Activated T-helper 17 cell treated with anti-CD3 and anti-CD28 coated beads, Interleukin-2, amount 50 U/mL, for 72 hours (primary cell): ENCODE measurements at regions not wholly inside any gene's neighbourhood (a gene's known extent, or its start where the extent isn't known, plus 50 kb on each side); places are given as distances from the start of the nearest gene placed in this dataset.

Experiments used
- ATAC-seq: fragments of 150-1000 bp; cut with Tn5 transposase; replicated peaks from 2 replicates; pipeline ENCODE4 v1.10.0; 2021; ENCODE audit warnings: mild to moderate bottlenecking, moderate library complexity
- H3K27ac Mint-ChIP-seq: one replicate; pipeline ENCODE4 v1.8.0; 2022; ENCODE audit warnings: mixed read lengths
- H3K27me3 Mint-ChIP-seq: one replicate; pipeline ENCODE4 v1.8.0; 2022; ENCODE audit warnings: mixed read lengths
- H3K36me3 Mint-ChIP-seq: one replicate; pipeline ENCODE4 v1.8.0; 2022; ENCODE audit warnings: low read depth, mild to moderate bottlenecking, mixed read lengths
- H3K4me1 Mint-ChIP-seq: one replicate; pipeline ENCODE4 v1.8.0; 2022; ENCODE audit warnings: mixed read lengths
- H3K4me3 Mint-ChIP-seq: one replicate; pipeline ENCODE4 v1.8.0; 2022; ENCODE audit warnings: mild to moderate bottlenecking, mixed read lengths
- H3K9me3 Mint-ChIP-seq: one replicate; pipeline ENCODE4 v1.8.0; 2022; ENCODE audit warnings: mixed read lengths

GRCh38 chr7:12138421-12138820 lies 72.7 kb upstream of the TMEM106B start:
- Mint-ChIP-seq H3K27me3 (peaks cover 11% of the 10 kb centered on the region), H3K36me3 (no peaks in the 10 kb centered on the region), H3K4me1 (no peaks in the 10 kb centered on the region), H3K27ac (no peak overlapping the region), H3K4me3 (no peak overlapping the region), H3K9me3 (no peaks in the 10 kb centered on the region)
- ATAC-seq, result no peak

GRCh38 chr7:12139416-12139815 lies 71.7 kb upstream of the TMEM106B start:
- no peak overlapping the region for H3K27ac Mint-ChIP-seq
- ATAC-seq, result no peak
- no peak overlapping the region for H3K4me3 Mint-ChIP-seq
- no peaks in the 10 kb centered on the region for H3K9me3 Mint-ChIP-seq
- H3K4me1 Mint-ChIP-seq, result no peaks in the 10 kb centered on the region
- peaks cover 11% of the 10 kb centered on the region for H3K27me3 Mint-ChIP-seq
- H3K36me3 Mint-ChIP-seq, result no peaks in the 10 kb centered on the region

GRCh38 chr7:12146813-12147212 lies 64.3 kb upstream of the TMEM106B start:
- Mint-ChIP-seq H3K9me3 (no peaks in the 10 kb centered on the region), H3K27me3 (no peaks in the 10 kb centered on the region), H3K4me1 (no peaks in the 10 kb centered on the region), H3K4me3 (no peak overlapping the region), H3K27ac (no peak overlapping the region), H3K36me3 (no peaks in the 10 kb centered on the region)
- ATAC-seq, result no peak

DNA sequence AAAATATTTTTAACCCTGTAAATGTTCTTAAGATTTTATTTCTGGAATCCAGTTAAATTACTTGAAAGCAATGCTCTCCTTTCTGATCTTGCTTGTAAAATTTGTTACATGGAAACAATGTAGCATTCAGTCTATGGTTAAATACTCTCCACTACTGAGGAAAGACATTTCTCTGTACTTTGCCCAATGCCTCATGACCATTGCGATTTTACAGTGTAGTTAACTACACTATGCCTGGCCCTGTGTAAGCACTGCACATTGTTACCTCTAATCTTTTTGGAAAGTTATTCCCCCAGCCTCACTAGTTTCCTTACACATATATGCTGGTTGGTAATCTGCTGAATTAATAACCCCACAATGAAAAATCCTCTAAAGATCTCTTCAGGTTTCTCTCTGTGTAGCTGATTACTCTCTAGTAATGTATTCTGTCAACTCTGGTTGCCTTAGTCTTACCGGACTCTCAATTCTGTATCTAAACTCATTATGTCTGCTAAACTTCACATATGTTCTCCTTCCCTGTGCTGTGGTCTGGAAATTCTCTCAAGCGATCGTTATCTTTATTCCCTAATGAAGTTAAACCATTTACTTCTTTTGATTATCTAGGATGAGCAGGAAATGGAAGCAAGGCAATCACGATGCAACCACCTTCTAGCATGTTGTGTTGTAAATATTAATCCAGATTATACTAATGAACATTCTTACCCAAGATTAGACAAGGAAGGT lies 58.7 kb upstream of the TMEM106B start:
- H3K9me3 Mint-ChIP-seq, result no peaks in the 10 kb centered on the region
- H3K4me3 Mint-ChIP-seq, result no peak overlapping the region
- no peak overlapping the region for H3K27ac Mint-ChIP-seq
- no peaks in the 10 kb centered on the region for H3K4me1 Mint-ChIP-seq
- H3K27me3 Mint-ChIP-seq, result no peaks in the 10 kb centered on the region
- no peak for ATAC-seq
- no peaks in the 10 kb centered on the region for H3K36me3 Mint-ChIP-seq

DNA sequence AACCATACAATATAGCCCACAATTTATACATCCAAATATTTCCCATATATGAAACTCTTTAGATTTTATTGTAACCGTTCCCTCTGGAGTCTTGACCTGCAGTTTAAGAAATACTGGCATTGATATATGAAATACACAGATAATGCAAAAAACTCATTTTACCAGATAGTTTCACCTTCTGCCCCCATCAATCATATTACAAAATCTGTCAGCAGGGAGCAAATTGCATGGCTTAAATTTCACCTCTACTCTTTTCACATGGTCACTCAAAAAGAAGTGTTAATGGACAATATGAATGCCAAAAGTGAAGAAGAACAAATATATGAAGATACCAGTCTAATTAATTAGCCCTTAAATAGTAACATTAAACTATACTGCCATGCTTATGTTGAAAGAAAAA lies 57.0 kb upstream of the TMEM106B start:
- no peaks in the 10 kb centered on the region for H3K4me1 Mint-ChIP-seq
- H3K27me3 Mint-ChIP-seq, result no peaks in the 10 kb centered on the region
- no peaks in the 10 kb centered on the region for H3K36me3 Mint-ChIP-seq
- H3K27ac Mint-ChIP-seq, result no peak overlapping the region
- no peak for ATAC-seq
- H3K9me3 Mint-ChIP-seq, result no peaks in the 10 kb centered on the region
- no peak overlapping the region for H3K4me3 Mint-ChIP-seq

DNA sequence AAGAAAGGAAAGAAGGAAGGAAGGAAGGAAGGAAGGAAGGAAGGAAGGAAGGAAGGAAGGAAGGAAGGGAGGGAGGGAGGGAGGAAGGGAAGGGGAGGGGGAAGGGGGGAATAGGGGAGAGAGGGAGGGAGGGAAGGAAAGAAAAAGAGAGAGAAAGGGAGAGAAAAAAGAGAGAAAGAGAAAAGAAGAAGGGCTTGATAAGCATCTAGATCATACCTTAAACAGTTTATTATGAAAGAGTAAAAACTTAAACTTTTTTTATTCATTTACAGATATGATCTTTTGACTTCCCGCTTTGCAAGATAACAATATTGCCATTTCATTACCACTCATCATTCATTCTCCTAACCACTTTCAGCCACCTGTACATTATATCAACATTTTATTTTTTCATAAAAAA lies 53.6 kb upstream of the TMEM106B start:
- H3K4me3 Mint-ChIP-seq, result no peak overlapping the region
- H3K27me3 Mint-ChIP-seq, result no peaks in the 10 kb centered on the region
- peaks cover 4% of the 10 kb centered on the region for H3K4me1 Mint-ChIP-seq
- H3K9me3 Mint-ChIP-seq, result no peaks in the 10 kb centered on the region
- H3K27ac Mint-ChIP-seq, result no peak overlapping the region
- ATAC-seq, result no peak
- H3K36me3 Mint-ChIP-seq, result no peaks in the 10 kb centered on the region

- Mint-ChIP-seq H3K4me1 (peaks cover 4% of the 10 kb centered on the region), H3K36me3 (no peaks in the 10 kb centered on the region), H3K4me3 (no peak overlapping the region), H3K27ac (no peak overlapping the region), H3K27me3 (no peaks in the 10 kb centered on the region), H3K9me3 (no peaks in the 10 kb centered on the region)
- ATAC-seq, result no peak
These were observed 52.6 kb upstream of the TMEM106B start for GRCh38 chr7:12158334-12159060.

- ATAC-seq, result no peak
- H3K4me1 Mint-ChIP-seq, result peaks cover 4% of the 10 kb centered on the region
- H3K27ac Mint-ChIP-seq, result no peak overlapping the region
- no peak overlapping the region for H3K4me3 Mint-ChIP-seq
- H3K36me3 Mint-ChIP-seq, result no peaks in the 10 kb centered on the region
- no peaks in the 10 kb centered on the region for H3K9me3 Mint-ChIP-seq
- no peaks in the 10 kb centered on the region for H3K27me3 Mint-ChIP-seq
These were observed 49.9 kb upstream of the TMEM106B start for GRCh38 chr7:12161146-12161545.
